Testis (tissue), 2 donors: ENCODE measurements at regions not wholly inside any gene's neighbourhood (a gene's known extent, or its start where the extent isn't known, plus 50 kb on each side); places are given as distances from the start of the nearest gene placed in this dataset.

Source experiments
- DNase-seq: peaks from one replicate; pipeline ENCODE4 v3.0.0-alpha.2; 2019
- H3K27ac ChIP-seq, 2 donors: fragments of 200-600 bp; sonication (generic); one replicate each; pipeline ENCODE4 v1.5.1; 2019
- H3K27me3 ChIP-seq: fragments of 200-600 bp; sonication (generic); one replicate; pipeline ENCODE4 v1.5.1; 2019
- H3K36me3 ChIP-seq: fragments of 200-600 bp; sonication (generic); one replicate; pipeline ENCODE4 v1.5.1; 2017; ENCODE audit warnings: low read depth; ENCODE audit errors: missing control alignments
- H3K4me1 ChIP-seq: fragments of 200-600 bp; sonication (generic); one replicate; pipeline ENCODE4 v1.5.1; 2019
- H3K4me3 ChIP-seq, 2 donors: fragments of 200-600 bp; sonication (generic); one replicate each; pipeline ENCODE4 v1.5.1; 2017 to 2019
- H3K9me3 ChIP-seq: fragments of 200-600 bp; sonication (generic); one replicate; pipeline ENCODE4 v1.5.1; 2017
- POLR2A ChIP-seq: fragments of 450-650 bp; IDR thresholded peaks from one replicate; pipeline ENCODE4 v1.6.1; 2017; ENCODE audit warnings: antibody characterized with exemption, mild to moderate bottlenecking, moderate library complexity
- WGBS, 2 donors: methylation state at CpG; one replicate each; pipeline ENCODE4 v1.1.5; 2018; 5-methylcytosine and 5-hydroxymethylcytosine counted together
- intact Hi-C: fragments of 100-400 bp; cut with DNase I; formaldehyde crosslinking; loops from one replicate; pipeline ENCODE4 v1.15.1; 2023; ENCODE audit warnings: low total_unique reads
- TF ChIP-seq, protein P1 (sequence below), 3 experiments: fragments of 450-650 bp in 2 of 3; fragments of 200-600 bp in 1 of 3; sonication (generic) in 1 of 3; IDR thresholded peaks; one replicate each; pipeline ENCODE4 v1.5.1; 2016 to 2019; ENCODE audit warnings: antibody characterized with exemption in 3 of 3, mild to moderate bottlenecking in 2 of 3, moderate library complexity in 1 of 3

DNA sequence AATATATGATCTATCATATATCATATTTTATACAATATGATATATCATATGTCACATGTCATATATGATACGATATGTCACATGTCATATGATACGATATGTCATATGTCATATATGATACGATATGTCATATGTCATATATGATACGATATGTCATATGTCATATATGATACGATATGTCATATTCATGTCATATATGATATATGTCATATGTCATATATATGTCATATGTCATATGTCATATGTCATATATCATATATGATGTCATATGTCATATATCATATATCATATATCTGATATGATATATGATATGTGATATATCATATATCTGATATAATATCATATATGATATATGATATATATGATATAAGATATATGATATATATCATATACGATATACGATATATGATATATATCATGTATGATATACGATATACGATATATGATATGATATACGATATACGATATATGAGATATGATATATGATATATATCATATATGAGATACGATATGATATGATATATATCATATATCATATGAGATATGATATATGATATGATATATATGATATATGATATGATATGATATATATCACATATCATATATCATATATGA lies 122.3 kb upstream of the USP9X start:
- H3K9me3 ChIP-seq = no peaks in the 10 kb centered on the region
- DNase-seq = no peak
- H3K4me3 ChIP-seq = no peak overlapping the region
- WGBS, 2 donors = 63 to 77% methylated on average over 12 of the region's 12 CpGs
- intact Hi-C loops = no loop called here
- H3K36me3 ChIP-seq = no peaks in the 10 kb centered on the region
- no peak overlapping the region for H3K27ac ChIP-seq
- no peaks in the 10 kb centered on the region for H3K4me1 ChIP-seq
- TF ChIP-seq, protein P1, sequence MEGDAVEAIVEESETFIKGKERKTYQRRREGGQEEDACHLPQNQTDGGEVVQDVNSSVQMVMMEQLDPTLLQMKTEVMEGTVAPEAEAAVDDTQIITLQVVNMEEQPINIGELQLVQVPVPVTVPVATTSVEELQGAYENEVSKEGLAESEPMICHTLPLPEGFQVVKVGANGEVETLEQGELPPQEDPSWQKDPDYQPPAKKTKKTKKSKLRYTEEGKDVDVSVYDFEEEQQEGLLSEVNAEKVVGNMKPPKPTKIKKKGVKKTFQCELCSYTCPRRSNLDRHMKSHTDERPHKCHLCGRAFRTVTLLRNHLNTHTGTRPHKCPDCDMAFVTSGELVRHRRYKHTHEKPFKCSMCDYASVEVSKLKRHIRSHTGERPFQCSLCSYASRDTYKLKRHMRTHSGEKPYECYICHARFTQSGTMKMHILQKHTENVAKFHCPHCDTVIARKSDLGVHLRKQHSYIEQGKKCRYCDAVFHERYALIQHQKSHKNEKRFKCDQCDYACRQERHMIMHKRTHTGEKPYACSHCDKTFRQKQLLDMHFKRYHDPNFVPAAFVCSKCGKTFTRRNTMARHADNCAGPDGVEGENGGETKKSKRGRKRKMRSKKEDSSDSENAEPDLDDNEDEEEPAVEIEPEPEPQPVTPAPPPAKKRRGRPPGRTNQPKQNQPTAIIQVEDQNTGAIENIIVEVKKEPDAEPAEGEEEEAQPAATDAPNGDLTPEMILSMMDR (IDR thresholded peaks at IDR 0.05) = no peak
- TF ChIP-seq POLR2A = no peak
- H3K27me3 ChIP-seq = no peaks in the 10 kb centered on the region

DNA sequence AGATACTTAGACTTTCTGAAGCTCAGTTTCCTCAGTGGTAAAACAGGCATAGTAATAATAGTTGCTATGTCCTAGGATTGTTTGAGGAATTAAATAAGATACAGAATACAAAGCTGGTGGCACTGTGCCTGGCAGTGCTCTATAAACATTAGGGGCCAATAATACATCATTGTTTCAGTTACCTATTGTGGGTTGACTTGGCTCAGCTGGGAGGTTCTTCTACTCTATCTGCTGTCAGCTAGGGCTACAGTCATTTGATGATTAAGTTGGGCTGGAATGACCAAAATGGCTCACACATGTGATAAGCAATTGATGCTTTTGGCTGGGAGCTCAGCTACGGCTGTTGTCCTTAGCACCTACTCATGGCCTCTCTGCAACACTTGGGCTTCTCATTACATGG lies 121.2 kb upstream of the USP9X start:
- Histone ChIP-seq H3K27me3 (no peaks in the 10 kb centered on the region), H3K27ac (no peak overlapping the region), H3K36me3 (no peaks in the 10 kb centered on the region), H3K4me3 (no peak overlapping the region), H3K9me3 (no peaks in the 10 kb centered on the region), H3K4me1 (no peaks in the 10 kb centered on the region)
- no peak for DNase-seq
- WGBS, 2 donors = 89% methylated on average over 1 of the region's 1 CpG; no CpG with 5 or more reads in 1 of the 2 donors
- intact Hi-C loops = no loop called here
- TF ChIP-seq, protein P1 (IDR thresholded peaks at IDR 0.05) = no peak
- TF ChIP-seq POLR2A = no peak

DNA sequence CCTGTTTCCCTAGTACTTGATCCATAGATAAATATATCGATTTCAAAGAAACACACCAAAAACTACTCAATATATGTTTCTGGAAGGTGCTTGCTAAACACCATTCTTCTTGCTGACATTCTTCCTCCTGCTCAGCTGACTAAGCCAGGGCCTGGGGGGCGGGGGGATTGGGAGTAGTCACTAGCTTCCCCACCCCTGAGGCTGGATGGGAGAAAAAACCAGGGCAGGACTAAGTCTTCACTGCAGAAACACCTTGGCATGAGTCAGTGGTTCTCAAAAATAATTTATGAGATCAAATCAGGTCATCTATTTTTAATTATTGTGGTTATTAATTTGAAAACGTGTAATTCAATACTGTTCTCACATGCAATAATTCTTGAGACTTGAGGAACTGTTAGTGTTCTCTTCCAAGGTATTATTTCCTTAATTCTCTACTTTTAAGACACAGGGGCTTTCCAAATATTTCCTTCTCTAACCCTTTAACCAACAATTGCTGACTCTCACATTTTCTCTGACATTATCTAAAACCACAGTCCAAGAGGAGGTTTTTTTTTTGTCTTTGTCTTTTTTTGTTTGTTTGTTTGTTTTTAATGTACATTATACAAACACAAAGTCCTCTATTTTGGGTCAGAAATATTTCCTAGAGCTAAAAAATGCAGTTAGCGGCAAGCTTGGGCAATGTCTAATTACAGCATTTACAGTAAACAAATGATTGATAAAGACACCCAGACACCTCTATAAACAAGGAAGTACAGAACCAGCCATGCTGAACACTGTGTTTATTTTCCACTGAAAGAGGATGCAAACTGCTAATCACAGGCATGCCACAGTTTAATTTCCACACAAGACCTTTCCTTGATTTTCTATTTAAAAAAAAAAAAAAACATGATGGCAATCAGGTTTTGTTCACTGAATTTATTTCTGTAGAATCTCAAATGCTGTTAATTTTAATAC lies 120.3 kb upstream of the USP9X start:
- H3K36me3 ChIP-seq = no peaks in the 10 kb centered on the region
- intact Hi-C loops = no loop called here
- DNase-seq = no peak
- no peaks in the 10 kb centered on the region for H3K9me3 ChIP-seq
- no peak overlapping the region for H3K27ac ChIP-seq
- TF ChIP-seq, protein P1 (IDR thresholded peaks at IDR 0.05) = no peak
- TF ChIP-seq POLR2A = no peak
- WGBS, 2 donors = 71 to 74% methylated on average over 4 of the region's 4 CpGs
- no peaks in the 10 kb centered on the region for H3K27me3 ChIP-seq
- H3K4me3 ChIP-seq = no peak overlapping the region
- H3K4me1 ChIP-seq = no peaks in the 10 kb centered on the region

DNA sequence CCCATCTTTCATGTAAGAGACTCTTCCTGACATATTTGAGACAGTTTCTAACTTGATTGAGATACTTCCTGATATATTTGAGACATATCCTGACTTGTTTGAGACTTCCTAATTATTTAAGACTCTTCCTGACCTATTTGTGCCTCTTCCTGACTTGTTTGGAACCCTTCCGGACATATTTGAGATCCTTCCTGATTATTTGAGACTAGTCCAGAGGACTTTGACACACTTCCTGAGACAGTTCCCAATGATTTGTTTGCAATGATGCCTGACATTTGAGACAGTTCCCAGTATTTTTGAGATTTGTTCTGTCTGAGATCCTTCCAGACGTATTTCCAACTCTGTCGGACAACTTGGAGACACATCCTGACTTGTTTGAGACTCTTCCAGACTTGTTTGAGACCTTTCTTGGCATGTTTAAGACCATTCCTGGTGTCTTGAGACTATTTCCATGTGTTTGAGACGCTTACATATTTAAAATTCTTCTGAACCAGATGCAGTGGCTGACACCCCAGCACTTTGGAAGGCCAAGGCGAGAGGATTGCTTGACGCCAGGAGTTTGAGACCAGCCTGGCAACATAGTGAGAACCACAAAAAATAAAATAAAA lies 118.9 kb upstream of the USP9X start:
- no peak for TF ChIP-seq POLR2A
- TF ChIP-seq, protein P1 (IDR thresholded peaks at IDR 0.05) = no peak
- 75 to 90% methylated on average over 6 of the region's 6 CpGs for WGBS, 2 donors
- no peak overlapping the region for H3K27ac ChIP-seq
- H3K36me3 ChIP-seq = no peaks in the 10 kb centered on the region
- no peak for DNase-seq
- H3K4me1 ChIP-seq = no peaks in the 10 kb centered on the region
- no peaks in the 10 kb centered on the region for H3K27me3 ChIP-seq
- H3K9me3 ChIP-seq = no peaks in the 10 kb centered on the region
- intact Hi-C loops = no loop called here
- no peak overlapping the region for H3K4me3 ChIP-seq
